SK-N-SH treated with all-trans-retinoic acid at 6 μM for 48 hours (cell line): ENCODE measurements at regions not wholly inside any gene's neighbourhood (a gene's known extent, or its start where the extent isn't known, plus 50 kb on each side); places are given as distances from the start of the nearest gene placed in this dataset.

Source experiments
- ATAC-seq: fragments of 200-7000 bp; cut with Tn5 transposase; 3 replicates; pipeline ENCODE4 v1.9.1; 2020; ENCODE audit warnings: mild to moderate bottlenecking, moderate library complexity
- ARNTL ChIP-seq: fragments of 450-650 bp; formaldehyde crosslinking; IDR thresholded peaks from 2 replicates; pipeline ENCODE4 v1.5.0; 2020; ENCODE audit warnings: low read depth, mild to moderate bottlenecking, moderate library complexity, borderline replicate concordance
- BACH2 ChIP-seq: fragments of 250-450 bp; sonication (Bioruptor Pico); IDR thresholded peaks from 2 replicates; pipeline ENCODE4 v1.9.0; 2021; ENCODE audit warnings: mild to moderate bottlenecking, borderline replicate concordance
- CREB5 ChIP-seq: fragments of 250-450 bp; sonication (Bioruptor Pico); IDR thresholded peaks from 2 replicates; pipeline ENCODE4 v1.5.1; 2020; ENCODE audit warnings: low read depth, mild to moderate bottlenecking, moderate library complexity
- CSDC2 ChIP-seq: fragments of 250-450 bp; sonication (Bioruptor Pico); IDR thresholded peaks from 2 replicates; pipeline ENCODE4 v1.5.0; 2020; ENCODE audit warnings: mild to moderate bottlenecking, moderate library complexity
- ESRRG ChIP-seq: fragments of 250-450 bp; sonication (Bioruptor Pico); IDR thresholded peaks from 2 replicates; pipeline ENCODE4 v1.6.1; 2021; ENCODE audit warnings: mild to moderate bottlenecking
- GLIS3 ChIP-seq: fragments of 250-450 bp; sonication (Bioruptor Pico); IDR thresholded peaks from 2 replicates; pipeline ENCODE4 v1.5.0; 2020; ENCODE audit warnings: mild to moderate bottlenecking, moderate library complexity
- ISL1 ChIP-seq: fragments of 250-450 bp; sonication (Bioruptor Pico); IDR thresholded peaks from 2 replicates; pipeline ENCODE4 v2.1.2; 2022; ENCODE audit warnings: mild to moderate bottlenecking, moderate library complexity
- OSR1 ChIP-seq: fragments of 250-450 bp; sonication (Bioruptor Pico); IDR thresholded peaks from 2 replicates; pipeline ENCODE4 v1.8.0; 2022; ENCODE audit warnings: moderate library complexity, mild to moderate bottlenecking, inconsistent platforms
- POU6F1 ChIP-seq: fragments of 250-450 bp; sonication (Bioruptor Pico); IDR thresholded peaks from 2 replicates; pipeline ENCODE4 v1.8.0; 2021; ENCODE audit warnings: low read depth, mild to moderate bottlenecking, moderate library complexity, borderline replicate concordance
- PPARA ChIP-seq: fragments of 250-450 bp; sonication (Bioruptor Pico); IDR thresholded peaks from 2 replicates; pipeline ENCODE4 v1.5.0; 2020; ENCODE audit warnings: mild to moderate bottlenecking, borderline replicate concordance
- RARB ChIP-seq: fragments of 250-450 bp; sonication (Bioruptor Pico); IDR thresholded peaks from 2 replicates; pipeline ENCODE4 v1.8.0; 2021; ENCODE audit warnings: mild to moderate bottlenecking, moderate library complexity
- TCF4 ChIP-seq: fragments of 250-450 bp; sonication (Bioruptor Pico); IDR thresholded peaks from 2 replicates; pipeline ENCODE4 v1.8.0; 2021; ENCODE audit warnings: mild to moderate bottlenecking, moderate library complexity, borderline replicate concordance
- TOX ChIP-seq: fragments of 250-450 bp; sonication (Bioruptor Pico); IDR thresholded peaks from 2 replicates; pipeline ENCODE4 v1.8.0; 2021; ENCODE audit warnings: mild to moderate bottlenecking, moderate library complexity, borderline replicate concordance
- TSHZ2 ChIP-seq: fragments of 250-450 bp; sonication (Bioruptor Pico); IDR thresholded peaks from 2 replicates; pipeline ENCODE4 v1.5.0; 2020; ENCODE audit warnings: mild to moderate bottlenecking, moderate library complexity
- ZC3H10 ChIP-seq: fragments of 250-450 bp; sonication (Bioruptor Pico); IDR thresholded peaks from 2 replicates; pipeline ENCODE4 v1.5.1; 2021; ENCODE audit warnings: mild to moderate bottlenecking, moderate library complexity
- ZFP3 ChIP-seq: fragments of 250-450 bp; sonication (Bioruptor Pico); IDR thresholded peaks from 2 replicates; pipeline ENCODE4 v1.5.0; 2020; ENCODE audit warnings: mild to moderate bottlenecking, moderate library complexity
- ZFP30 ChIP-seq: fragments of 450-650 bp; formaldehyde crosslinking; IDR thresholded peaks from 2 replicates; pipeline ENCODE4 v1.5.0; 2022; ENCODE audit warnings: mild to moderate bottlenecking, moderate library complexity
- ZNF565 ChIP-seq: fragments of 450-650 bp; formaldehyde crosslinking; conservative IDR thresholded peaks from 2 replicates; pipeline ENCODE4 v1.5.0; 2020; ENCODE audit warnings: low read depth, mild to moderate bottlenecking, moderate library complexity
- ZNF8 ChIP-seq: fragments of 450-650 bp; formaldehyde crosslinking; IDR thresholded peaks from 2 replicates; pipeline ENCODE4 v1.5.0; 2020; ENCODE audit warnings: mild to moderate bottlenecking, moderate library complexity
- TF ChIP-seq, protein P1 (sequence below): fragments of 250-450 bp; sonication (Bioruptor Pico); IDR thresholded peaks from 2 replicates; pipeline ENCODE4 v1.5.1; 2021; ENCODE audit warnings: mild to moderate bottlenecking, moderate library complexity

DNA sequence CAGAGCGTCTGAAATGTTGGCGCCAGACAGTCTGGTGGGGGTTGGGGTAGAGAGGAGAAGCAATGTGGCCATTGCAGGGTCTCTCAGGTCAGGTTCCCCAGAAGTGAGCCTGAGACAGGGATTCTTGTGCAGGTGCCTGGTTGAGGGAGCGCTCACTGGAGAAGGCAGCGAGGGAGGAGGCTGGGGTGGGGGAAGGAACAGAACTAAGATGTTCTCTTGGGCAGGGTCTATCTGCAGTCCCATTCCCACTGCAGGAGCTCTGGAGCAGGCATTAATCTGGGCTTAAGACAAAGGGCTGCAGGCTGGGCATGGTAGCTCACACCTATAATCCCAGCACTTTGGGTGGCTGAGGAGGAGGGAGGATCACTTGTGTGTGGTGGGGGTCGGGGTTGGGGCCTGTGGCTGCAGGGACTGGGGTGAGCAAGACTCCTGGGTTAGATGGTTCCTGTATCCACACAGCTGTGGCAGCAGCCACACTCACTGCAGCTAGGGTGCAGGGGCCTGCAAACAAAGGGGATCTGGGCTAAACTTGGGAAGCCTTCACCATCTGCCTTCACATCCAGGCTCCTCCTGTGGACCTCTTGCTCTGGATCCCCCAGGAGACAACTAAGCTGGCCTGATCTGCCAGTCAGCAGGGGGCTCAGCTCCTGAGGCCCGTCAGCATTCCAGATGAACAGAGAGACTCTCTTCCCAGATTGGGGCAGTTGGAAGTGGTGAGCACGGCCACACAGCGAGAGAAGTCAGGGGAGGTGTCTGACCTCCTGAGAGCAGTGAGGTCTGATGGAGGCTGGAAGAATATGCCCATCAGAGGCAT lies 172.5 kb downstream of the ABHD5 start:
- ATAC-seq = no peak
- TF ChIP-seq ARNTL = no peak
- no peak for TF ChIP-seq RARB (CRISPR knock-in tag)

GRCh38 chr3:43863966-43864933 lies 173.5 kb downstream of the ABHD5 start:
- no peak for TF ChIP-seq ESRRG (CRISPR knock-in tag)
- no peak for TF ChIP-seq BACH2 (CRISPR knock-in tag)
- TF ChIP-seq ZC3H10 (CRISPR knock-in tag) = no peak
- no peak for TF ChIP-seq POU6F1 (CRISPR knock-in tag)
- TF ChIP-seq PPARA = no peak
- TF ChIP-seq, protein P1, sequence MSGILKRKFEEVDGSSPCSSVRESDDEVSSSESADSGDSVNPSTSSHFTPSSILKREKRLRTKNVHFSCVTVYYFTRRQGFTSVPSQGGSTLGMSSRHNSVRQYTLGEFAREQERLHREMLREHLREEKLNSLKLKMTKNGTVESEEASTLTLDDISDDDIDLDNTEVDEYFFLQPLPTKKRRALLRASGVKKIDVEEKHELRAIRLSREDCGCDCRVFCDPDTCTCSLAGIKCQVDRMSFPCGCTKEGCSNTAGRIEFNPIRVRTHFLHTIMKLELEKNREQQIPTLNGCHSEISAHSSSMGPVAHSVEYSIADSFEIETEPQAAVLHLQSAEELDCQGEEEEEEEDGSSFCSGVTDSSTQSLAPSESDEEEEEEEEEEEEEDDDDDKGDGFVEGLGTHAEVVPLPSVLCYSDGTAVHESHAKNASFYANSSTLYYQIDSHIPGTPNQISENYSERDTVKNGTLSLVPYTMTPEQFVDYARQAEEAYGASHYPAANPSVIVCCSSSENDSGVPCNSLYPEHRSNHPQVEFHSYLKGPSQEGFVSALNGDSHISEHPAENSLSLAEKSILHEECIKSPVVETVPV (CRISPR knock-in tag) = no peak
- no peak for TF ChIP-seq ZNF565 (CRISPR knock-in tag)
- TF ChIP-seq CREB5 (CRISPR knock-in tag) = no peak
- TF ChIP-seq ZNF8 (CRISPR knock-in tag) = no peak
- TF ChIP-seq TOX (CRISPR knock-in tag) = no peak
- TF ChIP-seq ISL1 (CRISPR knock-in tag) = no peak
- no peak for TF ChIP-seq OSR1 (CRISPR knock-in tag)
- TF ChIP-seq GLIS3 (CRISPR knock-in tag) = no peak
- TF ChIP-seq CSDC2 (CRISPR knock-in tag) = no peak
- no peak for ATAC-seq

GRCh38 chr3:43865351-43865750 lies 174.6 kb downstream of the ABHD5 start:
- TF ChIP-seq POU6F1 (CRISPR knock-in tag) (no peak), TCF4 (CRISPR knock-in tag) (no peak), TSHZ2 (CRISPR knock-in tag) (no peak), GLIS3 (CRISPR knock-in tag) (no peak), ZFP30 (CRISPR knock-in tag) (no peak), ESRRG (CRISPR knock-in tag) (no peak), OSR1 (CRISPR knock-in tag) (no peak), ZFP3 (no peak), ZNF565 (CRISPR knock-in tag) (no peak), BACH2 (CRISPR knock-in tag) (no peak)
- TF ChIP-seq, protein P1 (CRISPR knock-in tag) = no peak
- no peak for ATAC-seq
